EL (cell line): ENCODE measurements at regions not wholly inside any gene's neighbourhood (a gene's known extent, or its start where the extent isn't known, plus 50 kb on each side); places are given as distances from the start of the nearest gene placed in this dataset.

Experiments
- DNase-seq: peaks from one replicate; pipeline ENCODE4 v3.0.0-alpha.2; 2016

GRCh38 chr4:176443117-176443516 lies 123.4 kb downstream of the SPCS3 start:
- DNase-seq: peak; percentile 93

GRCh38 chr4:176443646-176444409 lies 124.1 kb downstream of the SPCS3 start:
- peak; percentile 50 for DNase-seq

GRCh38 chr4:176444741-176445140 lies 125.0 kb downstream of the SPCS3 start:
- DNase-seq: peak; percentile 69

GRCh38 chr4:176448761-176449160 lies 129.0 kb downstream of the SPCS3 start:
- DNase-seq: no peak

GRCh38 chr4:176451443-176451842 lies 131.7 kb downstream of the SPCS3 start:
- no peak for DNase-seq

GRCh38 chr4:176453079-176453478 lies 133.3 kb downstream of the SPCS3 start:
- no peak for DNase-seq

- DNase-seq: no peak
Observed at GRCh38 chr4:176453658-176454057, 133.9 kb downstream of the SPCS3 start.

GRCh38 chr4:176464748-176465147 lies 145.0 kb downstream of the SPCS3 start:
- no peak for DNase-seq

- DNase-seq: peak; percentile 73
Observed at GRCh38 chr4:176467001-176467400, 147.2 kb downstream of the SPCS3 start.

GRCh38 chr4:176469546-176469945 lies 149.8 kb downstream of the SPCS3 start:
- DNase-seq: peak; percentile 22

- DNase-seq: no peak
Observed at GRCh38 chr4:176470671-176471070, 150.9 kb downstream of the SPCS3 start.

- no peak for DNase-seq
Observed at GRCh38 chr4:176475067-176475466, 155.3 kb downstream of the SPCS3 start.

- DNase-seq: peak; percentile 16
Observed at GRCh38 chr4:176478076-176478475, 158.3 kb downstream of the SPCS3 start.

GRCh38 chr4:176479767-176480166 lies 160.0 kb downstream of the SPCS3 start:
- no peak for DNase-seq

GRCh38 chr4:176482972-176483371 lies 163.2 kb downstream of the SPCS3 start:
- no peak for DNase-seq

- no peak for DNase-seq
Observed at GRCh38 chr4:176484301-176484984, 164.7 kb downstream of the SPCS3 start.

GRCh38 chr4:176489001-176489400 lies 169.2 kb downstream of the SPCS3 start:
- DNase-seq: no peak

- peak; percentile 6 for DNase-seq
Observed at GRCh38 chr4:176492646-176493302, 173.0 kb downstream of the SPCS3 start.

- peak; percentile 65 for DNase-seq
Observed at GRCh38 chr4:176498617-176499256, 179.0 kb downstream of the SPCS3 start.

- peak; percentile 75 for DNase-seq
Observed at GRCh38 chr4:176499518-176499917, 179.8 kb downstream of the SPCS3 start.

GRCh38 chr4:176500894-176501293 lies 181.1 kb downstream of the SPCS3 start:
- no peak for DNase-seq

- no peak for DNase-seq
Observed at GRCh38 chr4:176504118-176504517, 184.4 kb downstream of the SPCS3 start.

GRCh38 chr4:176507845-176508533 lies 188.2 kb downstream of the SPCS3 start:
- no peak for DNase-seq
